ENCODE measurements at regions not wholly inside any gene's neighbourhood (a gene's known extent, or its start where the extent isn't known, plus 50 kb on each side); places are given as distances from the start of the nearest gene placed in this dataset.

- Histone ChIP-seq H3K4me2 (ENCODE audit: control insufficient read depth, insufficient read depth) (no peak overlapping the region), H3K36me3 (ENCODE audit: control insufficient read depth in 2 of 2, insufficient read depth in 2 of 2, low read length in 1 of 2) (no peaks in the 10 kb centered on the region), H4K20me1 (ENCODE audit: control insufficient read depth, insufficient read depth) (no peaks in the 10 kb centered on the region), H2AFZ (ENCODE audit: control insufficient read depth, low read depth, low read length) (no peak overlapping the region), H3K79me2 (ENCODE audit: control insufficient read depth, insufficient read depth, low read length) (no peaks in the 10 kb centered on the region), H3K9ac (ENCODE audit: control insufficient read depth, insufficient read depth, low read length) (no peak overlapping the region), H3K4me3 (no peak overlapping the region), H3K4me1 (ENCODE audit: control insufficient read depth, insufficient read depth, low read length) (no peaks in the 10 kb centered on the region), H3K27ac (ENCODE audit: control insufficient read depth, insufficient read depth) (no peak overlapping the region), H3K27me3 (replicated peaks in 1 of 2; ENCODE audit: control insufficient read depth in 2 of 2, insufficient read depth in 2 of 2, low read length in 1 of 2) (peaks cover 0 to 4% of the 10 kb centered on the region in 2 experiments; a peak in 2 of 4 replicates), H3K9me3 (replicated peaks; ENCODE audit: control insufficient read depth, insufficient read depth, low read length) (no peaks in the 10 kb centered on the region)
- FAIRE-seq (no peak), DNase-seq (ENCODE audit: low read depth, low spot score) (no peak), ATAC-seq (no peak)
- intact Hi-C loops (cut with micrococcal nuclease; ENCODE audit: unreplicated experiment): no loop called here
- ChIA-PET RAD21 (ENCODE audit: unreplicated experiment) (no interaction called here), SMC1A (ENCODE audit: uncharacterized antibody, unreplicated experiment) (no interaction called here), POLR2A (no interaction called here), CTCF (interaction anchor here (1.8 to 2.0 kb wide), 2 partner anchors 12 to 13 kb away, joined by 4 to 5 read pairs; no protein-coding TSS in a partner anchor)
- BruUV-seq (replicated peaks): no TSS peak
- in situ Hi-C loops (cut with MboI): no loop called here
- no peak for TF ChIP-seq BRCA1 (IDR thresholded peaks at IDR 0.05; ENCODE audit: low read depth, low read length)
- no peak for TF ChIP-seq SIX5 (IDR thresholded peaks at IDR 0.05; ENCODE audit: low read depth, low read length, severe bottlenecking)
- no peak for TF ChIP-seq E2F4 (IDR thresholded peaks at IDR 0.05; ENCODE audit: low read depth, low read length)
- no peak for TF ChIP-seq PAX8 (IDR thresholded peaks at IDR 0.05)
- no peak for TF ChIP-seq YY1 (IDR thresholded peaks at IDR 0.05; ENCODE audit: low read depth, low read length)
- no peak for TF ChIP-seq SPI1 (IDR thresholded peaks at IDR 0.05; ENCODE audit: borderline replicate concordance, insufficient read depth, low read depth, low read length)
- no peak for TF ChIP-seq JUND (IDR thresholded peaks at IDR 0.05; ENCODE audit: low read depth, low read length)
- 28% methylated on average over 4 of the region's 4 CpGs for WGBS (ENCODE audit: insufficient coverage, insufficient replicate concordance, low lambda C conversion rate, missing lambda C conversion rate)
Measured at GRCh38 chr14:65972346-65972870, 513.8 kb upstream of the CCDC196 start.

- intact Hi-C loops (cut with micrococcal nuclease; ENCODE audit: unreplicated experiment) (no loop called here), in situ Hi-C loops (cut with MboI) (no loop called here)
- 60% methylated on average over 3 of the region's 3 CpGs for WGBS (ENCODE audit: insufficient coverage, insufficient replicate concordance, low lambda C conversion rate, missing lambda C conversion rate)
- H3K27me3 ChIP-seq (replicated peaks in 1 of 2; ENCODE audit: control insufficient read depth in 2 of 2, insufficient read depth in 2 of 2, low read length in 1 of 2): peaks cover 0 to 4% of the 10 kb centered on the region in 2 experiments; a peak in 2 of 4 replicates
- no peaks in the 10 kb centered on the region for H4K20me1 ChIP-seq (ENCODE audit: control insufficient read depth, insufficient read depth)
- no peaks in the 10 kb centered on the region for H3K79me2 ChIP-seq (ENCODE audit: control insufficient read depth, insufficient read depth, low read length)
- ChIA-PET POLR2A (no interaction called here), CTCF (interaction anchor here (1.8 to 2.0 kb wide), 2 partner anchors 12 to 13 kb away, joined by 4 to 5 read pairs; no protein-coding TSS in a partner anchor), SMC1A (ENCODE audit: uncharacterized antibody, unreplicated experiment) (no interaction called here), RAD21 (ENCODE audit: unreplicated experiment) (no interaction called here)
- no peaks in the 10 kb centered on the region for H3K9me3 ChIP-seq (replicated peaks; ENCODE audit: control insufficient read depth, insufficient read depth, low read length)
- no peaks in the 10 kb centered on the region for H3K4me1 ChIP-seq (ENCODE audit: control insufficient read depth, insufficient read depth, low read length)
- H3K9ac ChIP-seq (ENCODE audit: control insufficient read depth, insufficient read depth, low read length): no peak overlapping the region
- DNase-seq (ENCODE audit: low read depth, low spot score): no peak
- no peak for ATAC-seq
- no TSS peak for BruUV-seq (replicated peaks)
- FAIRE-seq: no peak
- no peak overlapping the region for H2AFZ ChIP-seq (ENCODE audit: control insufficient read depth, low read depth, low read length)
- H3K36me3 ChIP-seq (ENCODE audit: control insufficient read depth in 2 of 2, insufficient read depth in 2 of 2, low read length in 1 of 2): no peaks in the 10 kb centered on the region
- H3K4me2 ChIP-seq (ENCODE audit: control insufficient read depth, insufficient read depth): no peak overlapping the region
- no peak overlapping the region for H3K27ac ChIP-seq (ENCODE audit: control insufficient read depth, insufficient read depth)
- no peak overlapping the region for H3K4me3 ChIP-seq
- TF ChIP-seq WRNIP1 (IDR thresholded peaks at IDR 0.05; ENCODE audit: borderline replicate concordance, low read depth, low read length) (no peak), SREBF1 (IDR thresholded peaks at IDR 0.05; ENCODE audit: low read length) (no peak), ZBTB33 (IDR thresholded peaks at IDR 0.05) (no peak), PKNOX1 (IDR thresholded peaks at IDR 0.05) (no peak), IRF3 (IDR thresholded peaks at IDR 0.05) (no peak), NFYB (IDR thresholded peaks at IDR 0.05; ENCODE audit: insufficient read depth, low read depth, low read length) (no peak), IKZF2 (IDR thresholded peaks at IDR 0.05) (no peak)
Measured at GRCh38 chr14:65972891-65973290, 513.3 kb upstream of the CCDC196 start.

Measured in GM12878 (cell line).